ENCODE measurements at regions not wholly inside any gene's neighbourhood (a gene's known extent, or its start where the extent isn't known, plus 50 kb on each side); places are given as distances from the start of the nearest gene placed in this dataset.

- no peak for DNase-seq
Measured at GRCh38 chr22:48880749-48881148, 946.9 kb downstream of the BRD1 start.

- DNase-seq = no peak
Measured at GRCh38 chr22:48876951-48877350, 950.7 kb downstream of the BRD1 start.

- no peak for DNase-seq
Measured at GRCh38 chr22:48874956-48875355, 952.7 kb downstream of the BRD1 start.

- no peak for DNase-seq
Measured at GRCh38 chr22:48873191-48873520, 954.5 kb downstream of the BRD1 start.

GRCh38 chr22:48872271-48873190 is 955.1 kb downstream of the BRD1 start:
- no peak for DNase-seq

GRCh38 chr22:48871176-48871840 is 956.4 kb downstream of the BRD1 start:
- DNase-seq = no peak

- DNase-seq = no peak
Measured at GRCh38 chr22:48870436-48870835, 957.2 kb downstream of the BRD1 start.

- DNase-seq = no peak
Measured at GRCh38 chr22:48869788-48870187, 957.9 kb downstream of the BRD1 start.

GRCh38 chr22:48869161-48869560 is 958.5 kb downstream of the BRD1 start:
- DNase-seq = no peak

- no peak for DNase-seq
Measured at GRCh38 chr22:48868554-48868953, 959.1 kb downstream of the BRD1 start.

GRCh38 chr22:48867891-48868290 is 959.8 kb downstream of the BRD1 start:
- no peak for DNase-seq

GRCh38 chr22:48866906-48867681 is 960.6 kb downstream of the BRD1 start:
- no peak for DNase-seq

GRCh38 chr22:48864748-48865147 is 962.9 kb downstream of the BRD1 start:
- DNase-seq = no peak

- DNase-seq = no peak
Measured at GRCh38 chr22:48863965-48864528, 963.6 kb downstream of the BRD1 start.

GRCh38 chr22:48860557-48860956 is 967.1 kb downstream of the BRD1 start:
- no peak for DNase-seq

- DNase-seq = no peak
Measured at GRCh38 chr22:48858856-48859255, 968.8 kb downstream of the BRD1 start.

GRCh38 chr22:48858121-48858520 is 969.6 kb downstream of the BRD1 start:
- no peak for DNase-seq

GRCh38 chr22:48857202-48857805 is 970.4 kb downstream of the BRD1 start:
- DNase-seq = no peak

GRCh38 chr22:48856308-48856615 is 971.4 kb downstream of the BRD1 start:
- no peak for DNase-seq

GRCh38 chr22:48855593-48856307 is 971.9 kb downstream of the BRD1 start:
- DNase-seq = no peak

- DNase-seq = no peak
Measured at GRCh38 chr22:48855013-48855412, 972.7 kb downstream of the BRD1 start.

- DNase-seq = no peak
Measured at GRCh38 chr22:48853627-48854240, 973.9 kb downstream of the BRD1 start.

All from NCI-H187 (cell line).